Germinal center (tissue), 1 donor: ENCODE measurements at regions not wholly inside any gene's neighbourhood (a gene's known extent, or its start where the extent isn't known, plus 50 kb on each side); places are given as distances from the start of the nearest gene placed in this dataset.

ENCODE experiments used
- DNase-seq: peaks from one replicate; pipeline ENCODE4 v3.0.0; 2012; ENCODE audit warnings: mixed read lengths, low spot score

DNA sequence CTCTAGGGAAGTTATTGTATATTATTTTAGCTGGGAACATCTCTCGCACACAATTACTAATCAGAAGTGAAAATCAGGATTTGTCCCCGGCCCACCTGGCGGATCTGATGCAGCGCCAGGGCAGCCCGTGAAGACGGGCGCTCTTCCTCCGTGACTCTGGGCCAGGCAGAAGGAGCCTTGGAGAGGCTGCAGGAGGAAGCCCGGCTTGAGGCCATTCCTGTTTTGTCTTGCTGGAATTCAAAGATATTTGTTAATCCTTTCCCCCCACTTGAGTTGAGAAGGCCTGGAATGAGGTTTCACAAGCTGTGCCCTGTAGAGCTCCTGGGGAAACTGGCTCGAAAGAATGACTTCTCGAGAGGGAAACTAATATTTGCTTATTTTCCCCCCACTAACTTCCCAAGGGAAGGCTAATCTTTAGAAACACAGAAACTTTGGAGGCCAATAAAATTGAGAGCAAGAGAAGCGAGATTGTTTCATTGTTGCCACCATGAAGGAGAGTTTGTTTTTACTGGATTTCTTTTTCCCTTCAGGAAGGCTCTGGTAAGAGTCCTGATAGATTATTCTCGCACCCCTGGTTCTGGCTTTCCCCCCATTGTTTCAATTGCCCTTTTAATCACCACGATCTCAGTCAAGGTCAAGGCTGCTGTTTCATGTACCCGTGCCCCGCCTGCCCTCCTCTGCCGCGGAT lies 92.8 kb upstream of the SEPTIN5 start:
- no peak for DNase-seq

DNA sequence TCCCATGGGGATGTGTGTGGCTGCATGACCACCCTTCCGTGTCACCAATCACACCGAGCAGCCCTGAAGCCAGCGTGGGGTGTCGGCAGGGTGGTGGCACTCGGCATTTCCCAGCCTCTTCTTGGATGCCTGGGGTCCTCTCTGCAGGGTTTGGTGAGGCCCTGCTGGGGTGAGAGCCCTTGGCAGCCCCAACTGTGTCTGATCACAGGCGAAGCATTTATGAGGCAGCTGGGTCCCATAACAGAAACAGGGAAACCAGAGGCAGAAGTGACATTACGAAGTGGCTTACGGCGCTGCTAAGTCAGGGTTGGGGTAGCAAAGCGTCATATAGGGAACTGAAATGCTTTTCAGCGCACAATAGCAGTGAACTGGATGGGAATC lies 92.3 kb upstream of the SEPTIN5 start:
- peak; percentile 76 for DNase-seq

DNA sequence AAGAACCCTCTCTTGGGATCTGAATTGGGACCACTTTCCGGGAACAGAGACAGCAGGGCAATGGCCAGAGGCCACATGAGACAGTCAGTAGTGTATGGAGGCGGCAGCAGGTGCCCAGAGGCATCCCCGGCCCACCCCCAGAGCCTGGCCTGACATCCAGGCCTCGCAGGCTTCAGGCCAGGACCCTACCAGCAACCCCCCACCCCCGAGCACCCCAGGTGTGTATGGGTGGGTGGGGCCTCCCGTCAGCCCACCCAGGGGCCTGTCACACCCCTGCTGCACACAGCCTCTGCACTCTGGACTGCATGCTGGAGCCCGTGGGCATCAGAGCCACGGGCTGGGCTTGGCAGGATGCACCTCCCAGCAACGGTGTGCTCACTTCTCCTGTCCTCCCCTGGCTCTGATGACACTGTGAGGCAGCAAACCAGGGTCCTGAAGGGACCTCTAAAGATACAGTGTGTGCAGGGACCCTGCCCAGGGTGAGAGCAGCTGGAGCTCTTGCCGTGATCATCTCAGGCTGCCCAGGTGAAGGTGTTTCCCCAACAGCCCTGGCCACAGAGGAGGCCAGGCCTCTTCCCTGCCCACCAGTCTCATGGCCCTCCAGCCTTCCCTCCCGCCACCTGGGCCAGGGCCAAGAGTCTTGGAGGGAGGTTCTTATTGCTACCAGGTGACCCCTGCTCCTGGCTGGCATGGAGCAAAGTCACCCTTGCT lies 88.8 kb upstream of the SEPTIN5 start:
- no peak for DNase-seq

DNA sequence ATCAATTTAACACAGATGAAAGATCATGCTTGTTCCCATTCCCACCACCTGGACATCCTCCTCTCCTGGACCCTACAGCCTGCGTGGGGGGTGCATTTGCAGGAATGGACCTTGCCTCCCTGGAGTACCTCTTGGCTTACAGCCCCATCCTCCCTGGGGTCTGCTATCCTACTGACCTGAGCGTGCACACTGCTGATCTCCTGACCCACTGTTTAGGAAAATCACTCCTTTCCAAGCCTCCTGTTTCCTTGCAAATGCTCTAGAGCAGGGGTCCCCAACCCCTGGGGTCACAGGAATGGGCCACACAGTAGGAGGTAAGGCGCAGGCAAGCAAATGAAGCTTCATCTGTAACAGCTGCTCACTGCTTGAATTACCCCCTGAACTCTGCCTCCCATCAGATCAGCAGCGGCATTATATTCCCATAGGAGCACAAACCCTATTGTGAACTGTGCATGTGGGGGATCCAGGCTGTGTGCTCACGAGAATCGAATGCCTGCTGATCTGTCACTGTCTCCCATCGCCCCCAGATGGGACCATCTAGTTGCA lies 88.2 kb upstream of the SEPTIN5 start:
- DNase-seq = no peak

DNA sequence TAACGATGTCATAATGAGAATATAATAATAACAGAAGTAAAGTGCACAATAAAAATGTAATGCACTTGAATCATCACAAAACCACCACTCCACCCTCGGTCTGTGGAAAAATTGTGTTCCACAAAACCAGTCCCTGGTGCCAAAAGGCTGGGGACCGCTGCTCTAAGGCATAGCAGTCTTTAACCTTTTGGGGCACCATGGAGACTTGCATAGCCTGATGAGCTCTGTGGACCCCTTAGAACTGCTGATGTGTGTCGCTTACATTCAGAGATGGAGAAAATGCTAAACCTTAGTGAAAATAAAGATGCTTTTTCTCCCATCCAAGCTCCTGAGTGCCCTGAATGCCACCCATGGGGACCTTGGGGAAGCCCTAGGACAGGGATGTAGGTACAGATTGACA lies 87.6 kb upstream of the SEPTIN5 start:
- DNase-seq = no peak

DNA sequence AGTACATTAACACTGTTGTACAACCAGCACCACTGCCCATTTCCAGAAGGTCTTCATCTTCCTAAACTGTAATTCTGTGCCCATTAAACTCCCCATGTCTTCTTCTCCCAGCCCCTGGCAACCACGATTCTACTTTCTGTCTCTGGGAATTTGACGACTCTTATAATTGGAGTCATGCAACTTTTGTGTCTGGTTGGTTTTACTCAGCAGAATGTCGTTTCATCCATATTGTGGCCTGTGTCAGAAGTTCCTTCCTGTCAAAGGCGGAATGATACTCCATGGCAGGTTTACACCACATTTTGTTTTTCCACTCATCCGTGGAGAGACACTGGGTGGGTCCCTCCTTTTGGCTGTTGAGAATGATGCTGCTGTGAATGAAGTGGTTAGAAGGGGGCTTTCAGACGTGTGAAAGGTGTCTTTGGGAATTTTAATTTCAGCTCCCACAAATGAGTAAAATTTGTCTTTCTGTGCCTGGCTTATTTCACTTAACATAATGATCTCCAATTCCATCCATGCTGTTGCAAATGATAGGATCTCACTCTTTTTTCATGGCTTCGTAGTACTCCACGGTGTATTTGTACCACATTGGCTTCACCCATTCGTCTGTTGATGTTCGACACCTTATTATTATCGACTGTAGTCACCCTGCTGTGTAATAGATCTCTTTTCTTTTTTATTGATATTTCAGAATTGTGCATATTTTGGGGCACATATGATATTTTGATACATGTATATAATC lies 86.1 kb upstream of the SEPTIN5 start:
- DNase-seq = no peak

DNA sequence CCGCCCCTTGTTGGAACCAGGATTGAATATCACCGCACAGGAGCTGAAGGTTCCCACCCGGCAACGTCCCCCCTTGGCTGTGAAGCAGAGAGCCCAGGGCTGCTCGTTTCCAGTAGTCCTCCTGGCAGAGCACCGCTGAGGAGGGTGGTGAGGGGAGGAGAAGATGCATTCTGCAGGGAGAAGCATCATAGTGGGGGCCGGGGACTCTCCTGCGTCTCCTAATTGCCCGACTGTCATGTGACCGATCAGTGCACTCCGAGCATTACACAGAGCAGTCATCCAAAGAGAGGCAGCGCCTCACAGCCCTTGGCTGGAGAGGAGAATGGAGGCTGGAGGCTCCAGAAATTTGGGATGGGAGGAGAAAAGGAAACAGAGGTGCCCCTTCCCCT lies 85.0 kb upstream of the SEPTIN5 start:
- no peak for DNase-seq

DNA sequence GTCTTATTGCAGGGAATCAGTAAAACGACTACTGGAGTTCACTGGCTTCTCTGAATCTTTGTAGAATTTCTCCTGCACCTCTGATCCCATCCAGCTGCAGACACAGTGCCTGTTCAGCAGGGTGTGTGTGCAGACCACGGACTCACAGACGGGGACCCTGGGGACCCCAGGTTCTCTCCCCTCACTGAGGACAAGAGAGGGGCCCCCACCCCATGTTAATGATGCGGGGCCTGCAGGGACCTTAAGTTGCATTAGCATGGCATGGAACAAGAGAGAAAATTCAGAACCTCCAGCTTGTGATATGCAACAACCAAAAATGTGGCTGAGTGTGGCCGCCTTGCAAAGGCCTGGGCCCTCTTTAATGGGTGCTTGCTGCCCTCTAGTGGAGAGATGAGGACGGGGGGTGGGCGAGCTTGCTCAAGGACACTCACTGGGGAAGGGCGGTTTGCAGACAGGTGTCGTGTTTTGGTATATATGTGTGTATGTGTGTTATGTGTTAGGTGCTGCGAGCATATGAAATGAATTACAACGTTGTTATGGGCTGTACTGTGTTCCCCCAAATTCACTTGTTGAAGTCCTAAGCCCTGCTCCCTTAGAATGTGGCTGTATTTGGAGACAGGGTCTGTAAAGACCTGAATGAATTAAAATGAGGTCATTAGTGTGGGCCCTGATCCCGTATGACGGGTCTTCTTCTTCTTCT lies 84.4 kb upstream of the SEPTIN5 start:
- peak; percentile 93 for DNase-seq

DNA sequence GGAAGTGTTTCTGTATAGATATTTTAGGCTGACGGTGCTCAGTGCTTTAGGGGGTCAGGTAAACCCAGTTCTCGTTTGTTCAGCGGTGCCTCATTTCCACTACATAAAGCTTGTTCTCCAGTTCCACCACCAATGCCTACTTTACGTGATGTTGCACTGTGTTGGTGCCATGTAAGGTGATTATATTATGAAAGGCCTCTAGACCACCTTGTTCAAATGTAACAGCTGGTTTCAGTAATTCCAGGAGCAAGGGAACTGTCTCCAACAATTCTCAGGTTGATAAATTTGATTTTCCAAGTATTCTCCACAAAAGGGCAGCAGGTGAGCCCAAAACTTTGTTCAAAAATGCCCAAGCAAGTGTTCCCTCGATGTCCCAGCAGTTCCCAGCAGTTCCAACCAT lies 83.7 kb upstream of the SEPTIN5 start:
- DNase-seq = no peak

DNA sequence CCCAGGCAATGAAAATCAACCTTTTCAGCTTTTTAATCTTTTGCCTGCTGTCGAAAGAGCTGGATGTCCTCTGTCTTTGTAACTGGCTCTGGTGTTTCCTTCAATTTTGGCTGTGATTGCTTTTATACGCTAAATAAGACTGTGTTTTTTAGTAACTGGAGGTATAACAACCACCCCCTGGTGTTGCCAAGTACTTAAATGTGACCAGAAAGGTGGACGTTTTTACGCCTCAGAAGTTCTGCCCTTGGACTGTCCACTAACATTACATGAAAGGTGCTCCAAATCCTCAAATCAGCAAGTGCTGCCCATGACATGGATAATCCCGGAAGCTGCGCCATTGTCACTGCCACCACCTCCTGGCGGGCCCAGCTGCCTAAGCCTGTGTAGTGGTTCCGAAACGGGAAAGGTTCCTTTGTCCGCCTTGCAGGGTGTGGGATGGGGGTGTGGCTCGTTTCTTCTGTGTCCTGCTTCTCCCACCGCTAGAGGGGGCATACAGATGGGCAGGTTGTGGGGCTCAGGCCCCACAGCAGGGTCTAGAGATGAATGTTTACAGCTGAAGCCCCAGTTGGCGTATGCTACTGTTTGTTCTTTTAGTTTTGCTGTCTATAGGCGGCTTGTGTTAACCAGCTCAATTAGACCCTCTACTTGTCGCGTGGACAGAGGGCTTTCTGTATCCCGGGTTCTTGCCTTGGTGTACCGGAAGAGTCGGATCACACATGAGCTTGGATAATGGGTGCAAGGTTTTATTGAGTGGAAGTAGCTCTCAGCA lies 82.2 kb upstream of the SEPTIN5 start:
- peak; percentile 36 for DNase-seq

DNA sequence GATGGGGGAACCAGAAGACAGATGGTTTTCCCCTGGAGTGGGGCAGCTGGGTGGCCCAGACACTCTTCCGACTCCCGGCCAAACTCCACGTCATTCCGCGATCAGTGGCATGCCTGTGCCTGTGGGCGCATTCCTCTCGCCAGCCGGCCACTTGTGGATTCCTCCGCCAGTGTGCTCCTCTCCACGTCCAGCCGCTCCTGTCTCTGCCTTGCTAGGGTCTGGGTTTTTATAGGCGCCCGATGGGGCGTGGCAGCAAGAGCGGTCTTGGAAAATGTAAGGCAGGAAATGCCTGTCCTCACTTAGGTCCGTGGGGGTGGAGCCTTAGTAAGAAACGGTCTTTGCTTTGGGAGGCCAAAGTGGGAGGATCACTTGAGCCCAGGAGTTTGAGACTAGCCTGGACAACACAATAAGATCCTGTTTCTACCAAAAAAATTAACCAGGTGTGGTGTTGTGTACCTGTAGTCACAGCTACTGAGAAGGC lies 81.6 kb upstream of the SEPTIN5 start:
- DNase-seq = no peak

DNA sequence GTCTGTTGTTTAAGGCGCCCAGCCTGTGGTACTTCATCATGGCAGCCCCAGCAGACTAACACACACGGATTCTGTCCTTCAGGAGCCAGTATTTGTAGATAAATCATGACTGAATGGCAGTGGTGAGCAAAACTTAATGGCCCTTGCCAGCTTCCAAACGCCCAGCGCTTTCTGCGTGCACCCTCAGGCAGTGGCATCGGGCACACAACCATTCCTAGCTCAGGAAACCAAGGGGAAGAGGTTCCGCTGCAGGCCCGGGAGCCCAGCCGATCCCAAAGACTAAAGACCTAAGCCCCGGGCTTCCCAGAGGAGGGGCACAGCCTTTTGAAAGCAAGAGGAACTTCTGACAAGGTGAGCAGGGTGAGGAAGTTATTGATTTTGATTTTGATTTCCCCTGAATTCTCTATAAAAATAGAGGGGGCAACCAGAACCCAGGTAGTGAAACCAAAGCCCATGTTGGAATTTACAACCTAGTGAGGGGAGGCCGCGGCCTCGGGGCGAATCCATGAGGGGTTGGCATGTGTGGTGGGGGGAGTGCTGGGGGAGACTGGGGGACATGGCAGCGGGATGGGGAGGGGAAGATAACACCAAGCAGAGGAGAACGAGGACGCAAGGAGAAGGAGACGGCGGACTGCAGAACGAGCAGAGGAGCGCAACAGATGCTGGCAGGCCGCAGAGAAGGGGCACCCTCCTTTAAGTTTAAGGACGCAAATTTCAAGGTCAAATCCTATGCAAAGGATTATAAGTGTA lies 79.9 kb upstream of the SEPTIN5 start:
- DNase-seq = no peak

DNA sequence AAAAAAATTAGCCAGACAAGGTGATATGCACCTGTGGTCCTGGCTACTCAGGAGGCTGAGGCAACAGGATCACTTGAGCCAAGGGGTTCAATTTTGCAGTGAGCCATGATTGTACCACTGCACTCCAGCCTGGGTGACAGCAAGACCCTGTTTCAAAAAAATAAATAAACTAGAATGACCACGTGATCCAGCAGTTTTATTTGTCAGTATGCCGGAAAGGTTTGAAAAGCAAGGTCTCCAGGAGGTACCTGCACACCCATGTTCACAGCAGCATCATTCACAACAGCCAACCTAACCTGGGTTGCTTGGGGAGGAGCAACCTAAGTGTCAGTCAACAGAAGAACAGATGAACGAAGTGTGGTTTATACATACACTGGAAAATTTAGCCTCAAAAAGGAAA lies 78.7 kb upstream of the SEPTIN5 start:
- DNase-seq = no peak

DNA sequence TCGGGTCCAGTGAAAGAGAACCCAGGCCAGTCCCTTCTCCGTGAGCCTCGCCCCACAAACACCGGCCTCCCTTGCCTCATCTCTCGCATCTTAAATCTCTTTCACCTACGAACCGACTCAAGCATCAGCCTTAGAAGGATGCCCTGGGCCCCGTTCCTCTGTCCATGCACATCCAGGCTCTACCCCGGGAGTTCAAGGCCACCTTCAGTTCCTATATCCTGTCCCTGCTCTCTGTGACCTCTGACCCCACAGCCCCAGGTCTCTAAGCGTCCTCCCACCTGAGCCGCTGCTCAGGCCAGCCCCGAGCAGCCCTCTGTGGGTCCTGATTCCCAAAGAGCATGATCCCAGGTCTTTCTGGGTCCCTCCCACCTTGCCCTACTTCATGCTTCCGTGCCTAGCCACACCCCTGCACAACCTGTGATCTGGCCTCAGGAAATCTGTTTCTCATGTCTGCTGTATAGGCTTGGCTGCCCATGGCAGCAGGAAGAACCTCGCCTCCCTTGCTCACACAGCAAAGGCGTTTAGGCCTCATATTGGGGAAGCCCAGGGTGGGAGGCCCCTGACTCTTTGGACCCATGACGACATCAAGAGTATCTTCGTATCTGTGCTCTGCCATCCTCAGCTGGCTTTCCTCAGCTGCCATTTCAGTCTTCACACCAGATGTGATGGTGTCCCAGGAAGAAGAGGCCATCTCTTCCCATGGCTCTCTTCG lies 77.5 kb upstream of the SEPTIN5 start:
- no peak for DNase-seq

DNA sequence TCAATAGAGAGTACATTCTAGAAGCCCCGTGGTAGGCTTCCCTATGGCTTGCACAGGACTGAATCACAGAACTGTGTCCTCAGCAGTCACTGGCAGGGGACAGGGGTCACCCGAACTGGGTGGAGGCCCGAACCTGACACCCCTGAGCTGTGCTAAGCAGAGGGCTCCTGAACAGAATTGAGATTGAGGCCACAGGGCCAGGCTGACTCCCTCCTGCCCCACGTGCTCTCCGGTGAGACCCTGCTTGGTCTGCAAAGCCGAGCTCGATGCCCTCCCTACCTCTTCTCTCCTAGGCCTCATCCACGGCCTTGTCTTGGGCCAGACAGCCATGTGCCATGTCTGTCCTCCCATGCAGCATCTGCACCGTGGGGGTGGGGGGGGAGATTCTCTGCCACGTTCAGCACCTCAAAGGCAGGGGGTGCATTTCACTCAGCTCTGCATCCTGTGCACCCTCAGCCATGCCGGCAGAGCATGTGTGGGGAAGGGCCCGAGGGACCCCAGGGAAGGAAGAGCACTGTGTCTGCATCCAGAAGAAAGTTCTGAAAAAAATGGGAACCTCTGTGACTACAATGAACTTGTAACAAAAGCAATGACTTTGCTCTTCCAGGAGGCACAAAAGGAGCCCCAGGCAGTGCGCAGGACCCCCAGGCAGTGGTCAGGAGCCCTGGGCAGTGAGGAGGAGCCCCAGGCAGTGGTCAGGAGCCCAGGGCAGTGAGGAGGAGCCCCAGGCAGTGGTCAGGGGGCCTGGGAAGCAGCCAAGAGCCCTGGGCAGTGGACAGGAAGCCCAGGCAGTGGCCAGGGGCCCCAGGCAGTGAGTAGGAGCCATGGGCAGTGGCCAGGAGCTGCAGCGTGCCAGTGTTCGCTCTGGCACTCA lies 76.7 kb upstream of the SEPTIN5 start:
- no peak for DNase-seq

DNA sequence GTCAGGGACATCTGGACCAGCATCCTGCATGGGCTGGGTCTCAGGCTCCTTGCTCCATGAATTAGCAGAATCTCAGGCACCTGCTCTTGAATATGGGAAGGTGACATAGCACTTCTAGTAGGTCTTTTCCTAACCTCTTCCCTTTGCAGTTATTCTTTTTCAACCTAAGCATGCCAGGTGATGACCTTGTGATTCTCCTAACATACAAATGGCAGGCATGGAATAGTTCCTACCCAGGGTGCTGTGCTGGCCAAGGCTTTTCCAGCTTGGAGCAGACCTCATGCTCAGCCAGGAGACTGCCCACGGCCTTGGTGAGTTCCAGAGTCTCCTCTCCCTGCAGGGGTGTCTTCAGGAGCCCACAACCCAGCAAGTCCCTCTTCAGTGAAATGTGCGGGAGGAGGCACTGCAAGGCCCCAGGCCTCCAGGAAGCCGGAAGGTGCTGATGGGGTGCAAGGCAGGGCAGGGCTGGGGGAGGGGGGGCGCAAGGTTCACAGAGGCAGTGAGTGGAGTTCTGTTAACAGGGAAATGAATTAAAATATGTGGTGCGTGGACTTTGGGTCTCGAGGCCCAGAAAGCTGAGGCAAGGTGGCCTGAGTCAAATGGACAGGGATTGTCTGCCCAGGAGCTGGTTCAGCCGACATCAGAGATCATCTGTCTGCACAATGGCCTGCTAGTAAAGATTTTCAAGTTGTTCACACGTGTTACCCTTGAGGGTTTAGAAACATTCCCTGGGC lies 75.9 kb upstream of the SEPTIN5 start:
- no peak for DNase-seq

DNA sequence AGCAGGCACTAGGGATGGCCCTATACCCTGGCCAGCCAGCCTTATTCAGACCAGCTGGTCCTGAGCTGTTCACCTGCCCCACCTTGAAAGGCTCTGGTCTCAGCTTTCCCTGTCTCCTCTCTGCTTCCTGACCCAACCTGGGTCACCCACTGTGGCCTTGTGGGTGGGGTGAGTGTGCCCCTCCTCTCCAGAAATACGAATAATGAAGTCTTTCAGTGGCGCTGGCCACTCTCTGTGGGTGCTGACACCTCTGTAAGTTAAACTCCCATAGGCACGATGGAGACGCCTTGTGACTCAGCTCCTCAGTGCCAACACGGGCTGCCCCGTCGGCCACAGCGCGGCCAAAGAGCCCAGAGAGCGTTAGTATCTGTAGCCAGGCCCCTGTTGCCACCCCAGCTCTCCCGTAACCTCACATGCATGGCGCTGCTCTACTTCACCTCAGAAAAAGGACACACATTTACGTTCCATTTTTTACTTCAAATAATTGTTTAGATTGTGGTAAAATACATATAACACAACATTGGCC lies 74.6 kb upstream of the SEPTIN5 start:
- no peak for DNase-seq

DNA sequence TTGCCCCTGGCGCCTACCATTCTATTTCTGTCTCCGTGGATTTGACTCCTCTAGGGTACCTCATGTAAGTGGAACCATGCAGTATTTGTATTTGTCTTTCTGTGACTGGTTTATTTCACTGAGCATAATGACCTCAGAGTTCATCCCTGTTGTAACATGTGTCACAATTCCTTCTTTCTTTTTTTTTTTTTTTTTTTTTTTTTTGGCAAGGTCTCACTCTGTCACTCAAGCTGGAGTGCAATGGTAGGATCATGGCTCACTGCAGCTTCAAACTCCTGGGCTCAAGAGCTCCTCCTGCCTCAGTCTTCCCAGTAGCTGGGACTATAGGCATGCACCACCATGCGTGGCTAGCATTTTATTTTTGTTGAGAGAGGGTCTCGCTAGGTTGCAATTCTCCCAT lies 74.0 kb upstream of the SEPTIN5 start:
- DNase-seq = no peak
